ENCODE measurements at regions not wholly inside any gene's neighbourhood (a gene's known extent, or its start where the extent isn't known, plus 50 kb on each side); places are given as distances from the start of the nearest gene placed in this dataset.
"Not testable (repeated sequence)": the region's sequence is repeated elsewhere in the genome, so short reads cannot be mapped to it uniquely, and the experiment has no call there.

GRCh38 chr2:234693191-234693590 is 196.3 kb upstream of the ARL4C start:
- TF ChIP-seq POLR2A, TAF1, POLR2AphosphoS5, SPI1, POU2F2 (IDR thresholded peaks at IDR 0.05; ENCODE audit: low read depth, low read length): not testable (repeated sequence)

Measured in GM12891 (cell line).